HepG2 (cell line): ENCODE measurements at regions not wholly inside any gene's neighbourhood (a gene's known extent, or its start where the extent isn't known, plus 50 kb on each side); places are given as distances from the start of the nearest gene placed in this dataset.

Experiments
- ATAC-seq: fragments of 200-7000 bp; cut with Tn5 transposase; 3 replicates; pipeline ENCODE4 v1.9.1; 2020; ENCODE audit warnings: mild to moderate bottlenecking, moderate library complexity
- BruUV-seq: library from RNA; stranded (reverse); fragments of 400-500 nt; replicated peaks from 2 replicates; lab custom pipeline; 2021; lab: Mats Ljungman, UMichigan
- CTCF ChIA-PET: fragments of 300-600 bp; formaldehyde crosslinking; extraction: SDS; loops from one replicate; lab custom pipeline; 2021; ENCODE audit warnings: low total read pairs, inconsistent platforms, low intra/inter-chr PET ratio; lab: Yijun Ruan, JAX
- POLR2A ChIA-PET: fragments of 350-600 bp; sonication (Branson Sonifier 250); formaldehyde crosslinking; loops from one replicate; lab custom pipeline; 2020; ENCODE audit warnings: antibody characterized with exemption, inconsistent platforms; lab: Yijun Ruan, JAX
- DNase-seq: peaks from one replicate; pipeline ENCODE4 v3.0.0-alpha.2; 2015; ENCODE audit warnings: low spot score
- FAIRE-seq: peaks from 3 replicates; lab custom pipeline; 2011; peaks lifted over from hg19 to GRCh38; lab: Jason Lieb, UNC
- H2AFZ ChIP-seq: one replicate; pipeline ENCODE4 v1.6.1; 2011; ENCODE audit warnings: low read length, inconsistent platforms
- H3K27ac ChIP-seq: fragments of 300-600 bp; 3 replicates; pipeline ENCODE4 v1.8.0; 2011; ENCODE audit warnings: mixed run types, mild to moderate bottlenecking, mixed read lengths, low read length, inconsistent platforms; ENCODE audit not compliant: insufficient read depth; ENCODE audit errors: extremely low read length
- H3K27me3 ChIP-seq, 2 experiments: fragments of 200-600 bp in 1 of 2; 2 replicates in 1 of 2; 3 replicates in 1 of 2; pipeline versions ENCODE4 v1.6.0 to v1.8.0; 2011; ENCODE audit warnings: low read length in 2 of 2, mild to moderate bottlenecking in 2 of 2, moderate library complexity in 2 of 2, inconsistent platforms in 1 of 2; ENCODE audit not compliant: insufficient read depth in 2 of 2, control insufficient read depth in 1 of 2
- H3K36me3 ChIP-seq, 2 experiments: fragments of 200-600 bp in 1 of 2; replicated peaks in 1 of 2; 2 replicates in 1 of 2; 3 replicates in 1 of 2; pipeline versions ENCODE4 v1.5.1 to v1.8.0; 2011; ENCODE audit warnings: low read length in 2 of 2, inconsistent platforms in 1 of 2; ENCODE audit not compliant: insufficient read depth in 2 of 2, control insufficient read depth in 1 of 2
- H3K4me1 ChIP-seq: 2 replicates; pipeline ENCODE4 v1.5.1; 2012; ENCODE audit warnings: low read length, inconsistent platforms; ENCODE audit not compliant: insufficient read depth
- H3K4me2 ChIP-seq: 2 replicates; pipeline ENCODE4 v1.6.0; 2011; ENCODE audit warnings: low read depth, low read length, inconsistent platforms
- H3K4me3 ChIP-seq, 3 experiments: fragments of 200-600 bp in 1 of 3; sonication (generic), shearing (Covaris generic) in 1 of 3; replicated peaks in 1 of 3; 2 replicates each; pipeline ENCODE4 v1.5.1; 2011 to 2016; ENCODE audit warnings: low read length in 3 of 3, inconsistent platforms in 2 of 3, low read depth in 2 of 3, mild to moderate bottlenecking in 2 of 3, control low read depth in 1 of 3, mixed read lengths in 1 of 3; ENCODE audit not compliant: insufficient read depth in 1 of 3
- H3K79me2 ChIP-seq: one replicate; pipeline ENCODE4 v1.6.1; 2011; ENCODE audit warnings: low read length, inconsistent platforms; ENCODE audit not compliant: insufficient read depth
- H3K9ac ChIP-seq: 2 replicates; pipeline ENCODE4 v1.6.0; 2011; ENCODE audit warnings: mild to moderate bottlenecking, low read depth, low read length, inconsistent platforms; ENCODE audit not compliant: insufficient read depth
- H3K9me3 ChIP-seq: 2 replicates; pipeline ENCODE4 v1.5.1; 2012; ENCODE audit warnings: mild to moderate bottlenecking, low read length
- H4K20me1 ChIP-seq: 2 replicates; pipeline ENCODE4 v1.6.0; 2011; ENCODE audit warnings: inconsistent platforms, mild to moderate bottlenecking, low read length, moderate library complexity; ENCODE audit not compliant: insufficient read depth
- EP300 ChIP-seq, 3 experiments: sonication (generic) in 1 of 3; formaldehyde crosslinking in 1 of 3; IDR thresholded peaks; 2 replicates each; pipeline versions ENCODE4 v1.5.1 to v1.6.1; 2011 to 2020; ENCODE audit warnings: low read depth in 2 of 3, low read length in 2 of 3, borderline replicate concordance in 1 of 3, improper control_type of control experiment in 1 of 3, mild to moderate bottlenecking in 1 of 3, missing genetic modification reagents in 1 of 3, moderate library complexity in 1 of 3
- MAFF ChIP-seq: IDR thresholded peaks from 2 replicates; pipeline ENCODE4 v1.6.1; 2011; ENCODE audit warnings: low read depth, low read length, improper control_type of control experiment
- MAFK ChIP-seq, 2 experiments: IDR thresholded peaks in 1 of 2; conservative IDR thresholded peaks in 1 of 2; 2 replicates each; pipeline ENCODE4 v1.6.1; 2011; ENCODE audit warnings: improper control_type of control experiment in 2 of 2, low read length in 2 of 2
- MAZ ChIP-seq, 2 experiments: sonication (generic) in 1 of 2; formaldehyde crosslinking in 1 of 2; IDR thresholded peaks; 2 replicates each; pipeline versions ENCODE4 v1.5.0 to v1.6.1; 2012 to 2020; ENCODE audit warnings: low read depth in 2 of 2, mild to moderate bottlenecking in 2 of 2, borderline replicate concordance in 1 of 2, improper control_type of control experiment in 1 of 2, low read length in 1 of 2, missing genetic modification reagents in 1 of 2, moderate library complexity in 1 of 2
- MBD4 ChIP-seq: IDR thresholded peaks from 2 replicates; pipeline ENCODE4 v1.6.1; 2012; ENCODE audit warnings: low read length, inconsistent platforms, borderline replicate concordance
- SP1 ChIP-seq, 2 experiments: fragments of 450-650 bp in 1 of 2; sonication (generic) in 1 of 2; formaldehyde crosslinking in 1 of 2; IDR thresholded peaks; 2 replicates each; pipeline versions ENCODE4 v1.4.0 to v1.6.1; 2016 to 2020; ENCODE audit warnings: missing genetic modification reagents in 1 of 2
- ZNF263 ChIP-seq: sonication (generic); formaldehyde crosslinking; IDR thresholded peaks from 2 replicates; pipeline ENCODE4 v1.4.0; 2020; ENCODE audit warnings: missing genetic modification reagents
- WGBS: methylation state at CpG from one replicate; pipeline ENCODE4 v1.1.6; 2017; ENCODE audit warnings: low lambda C conversion rate; 5-methylcytosine and 5-hydroxymethylcytosine counted together
- in situ Hi-C: cut with HindIII; loops from 2 replicates; pipeline ENCODE4 v1.10.0; 2017; ENCODE audit warnings: low pct_unique_long_range_greater_than_20kb; ENCODE audit not compliant: extremely low pct_ligation_motif_present
- intact Hi-C: fragments of 100-400 bp; cut with micrococcal nuclease; formaldehyde crosslinking; loops from one replicate; pipeline ENCODE4 v1.10.0; 2022; ENCODE audit not compliant: unreplicated experiment
- TF ChIP-seq, protein P1 (sequence below): sonication (generic); formaldehyde crosslinking; IDR thresholded peaks from 2 replicates; pipeline ENCODE4 v1.5.1; 2020; ENCODE audit warnings: missing genetic modification reagents, mild to moderate bottlenecking, borderline replicate concordance

DNA sequence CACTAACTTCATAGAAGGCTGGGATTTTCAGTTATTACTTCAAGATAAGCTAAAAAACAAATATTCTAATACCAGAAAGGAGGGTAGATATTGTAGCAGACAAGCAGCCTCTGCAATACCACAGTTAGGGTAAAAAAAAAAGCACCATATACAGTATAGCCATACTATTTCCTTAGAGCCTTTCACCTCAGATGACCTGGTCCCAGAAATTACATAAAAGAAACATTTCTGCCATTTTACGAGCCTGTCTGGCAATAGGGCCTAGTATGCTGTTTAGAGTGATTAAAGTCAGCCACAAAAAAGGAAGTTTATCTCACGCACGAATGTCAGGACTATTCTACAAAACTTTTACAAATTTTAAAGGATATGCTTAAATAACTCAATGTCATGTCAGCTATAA is 1016.6 kb downstream of the PLOD2 start (continued):
- no peak for TF ChIP-seq EP300 (IDR thresholded peaks at IDR 0.05; ENCODE audit: low read depth in 2 of 2, low read length in 2 of 2)
- no peak for TF ChIP-seq EP300 (CRISPR knock-in tag; IDR thresholded peaks at IDR 0.05; ENCODE audit: borderline replicate concordance)
- no peak for TF ChIP-seq MBD4
- TF ChIP-seq, protein P1, sequence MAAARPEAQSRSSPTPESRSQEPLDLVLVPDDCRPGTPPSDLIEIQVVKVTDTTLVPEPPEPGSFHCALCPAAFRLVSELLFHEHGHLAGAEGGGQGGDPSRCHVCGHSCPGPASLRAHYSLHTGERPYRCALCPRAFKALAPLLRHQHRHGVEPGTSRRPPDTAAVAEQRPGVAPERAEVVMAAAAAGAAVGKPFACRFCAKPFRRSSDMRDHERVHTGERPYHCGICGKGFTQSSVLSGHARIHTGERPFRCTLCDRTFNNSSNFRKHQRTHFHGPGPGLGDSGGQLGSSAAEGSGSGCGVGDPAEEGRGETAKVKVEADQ (CRISPR knock-in tag), result no peak
- no peak for TF ChIP-seq MAFK (conservative IDR thresholded peaks at IDR 0.05 in 1 of 2, IDR thresholded peaks at IDR 0.05 in 1 of 2; ENCODE audit: low read length in 2 of 2)
- no peak for TF ChIP-seq SP1 (IDR thresholded peaks at IDR 0.05)
- no peak for TF ChIP-seq SP1 (CRISPR knock-in tag; IDR thresholded peaks at IDR 0.05)
- TF ChIP-seq MAZ (IDR thresholded peaks at IDR 0.05; ENCODE audit: borderline replicate concordance, low read depth, low read length), result no peak
- TF ChIP-seq MAZ (CRISPR knock-in tag; IDR thresholded peaks at IDR 0.05; ENCODE audit: low read depth), result no peak

DNA sequence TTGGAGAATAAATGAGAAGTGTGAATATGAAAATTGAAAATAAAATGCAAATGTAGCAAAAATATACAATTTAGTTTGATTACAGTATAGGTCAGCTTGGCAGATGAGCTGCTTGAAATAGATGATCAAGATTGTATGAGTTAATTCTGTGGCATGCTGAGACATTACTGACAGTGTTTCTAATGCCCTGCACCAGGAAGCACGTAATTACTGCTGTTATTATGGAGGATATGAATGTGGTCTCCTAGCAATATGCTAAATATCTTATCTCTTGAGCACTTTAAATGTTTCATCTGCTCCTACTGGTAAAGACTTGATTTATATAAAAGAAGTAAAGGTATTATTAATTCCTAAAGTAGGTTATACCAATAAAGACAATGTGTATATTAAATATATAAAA is 1015.5 kb downstream of the PLOD2 start:
- POLR2A ChIA-PET, result no interaction called here
- H3K9ac ChIP-seq, result no peak overlapping the region
- TF ChIP-seq ZNF263 (CRISPR knock-in tag) (no peak), MAFK (conservative IDR thresholded peaks at IDR 0.05 in 1 of 2, IDR thresholded peaks at IDR 0.05 in 1 of 2; ENCODE audit: low read length in 2 of 2) (peak; percentile 24 to 40; a peak in 1 of 4 replicates), MAFF (peak; percentile 27; the same call in 1 of the 2 replicates)
- in situ Hi-C loops, result no loop called here
- WGBS, result 0% methylated on average over 1 of the region's 1 CpG
- DNase-seq (no peak), ATAC-seq (no peak), FAIRE-seq (no peak)
- no peak overlapping the region for H2AFZ ChIP-seq
- no peaks in the 10 kb centered on the region for H3K79me2 ChIP-seq
- H3K4me1 ChIP-seq, result no peaks in the 10 kb centered on the region
- H3K9me3 ChIP-seq, result no peaks in the 10 kb centered on the region
- no peak overlapping the region for H3K4me3 ChIP-seq
- H3K27me3 ChIP-seq, result no peaks in the 10 kb centered on the region
- no TSS peak for BruUV-seq
- no peaks in the 10 kb centered on the region for H4K20me1 ChIP-seq
- CTCF ChIA-PET, result no interaction called here
- H3K36me3 ChIP-seq, result no peaks in the 10 kb centered on the region
- intact Hi-C loops, result no loop called here
- no peak overlapping the region for H3K27ac ChIP-seq
- H3K4me2 ChIP-seq, result no peak overlapping the region
